ENCODE measurements at regions not wholly inside any gene's neighbourhood (a gene's known extent, or its start where the extent isn't known, plus 50 kb on each side); places are given as distances from the start of the nearest gene placed in this dataset.

GRCh38 chr2:17058772-17059402 is 393.3 kb upstream of the CYRIA start:
- Histone ChIP-seq H4K20me1 (ENCODE audit: insufficient read depth, low read depth, low read length) (no peaks in the 10 kb centered on the region), H3K4me3 (ENCODE audit: low read length) (no peak overlapping the region)

DNA sequence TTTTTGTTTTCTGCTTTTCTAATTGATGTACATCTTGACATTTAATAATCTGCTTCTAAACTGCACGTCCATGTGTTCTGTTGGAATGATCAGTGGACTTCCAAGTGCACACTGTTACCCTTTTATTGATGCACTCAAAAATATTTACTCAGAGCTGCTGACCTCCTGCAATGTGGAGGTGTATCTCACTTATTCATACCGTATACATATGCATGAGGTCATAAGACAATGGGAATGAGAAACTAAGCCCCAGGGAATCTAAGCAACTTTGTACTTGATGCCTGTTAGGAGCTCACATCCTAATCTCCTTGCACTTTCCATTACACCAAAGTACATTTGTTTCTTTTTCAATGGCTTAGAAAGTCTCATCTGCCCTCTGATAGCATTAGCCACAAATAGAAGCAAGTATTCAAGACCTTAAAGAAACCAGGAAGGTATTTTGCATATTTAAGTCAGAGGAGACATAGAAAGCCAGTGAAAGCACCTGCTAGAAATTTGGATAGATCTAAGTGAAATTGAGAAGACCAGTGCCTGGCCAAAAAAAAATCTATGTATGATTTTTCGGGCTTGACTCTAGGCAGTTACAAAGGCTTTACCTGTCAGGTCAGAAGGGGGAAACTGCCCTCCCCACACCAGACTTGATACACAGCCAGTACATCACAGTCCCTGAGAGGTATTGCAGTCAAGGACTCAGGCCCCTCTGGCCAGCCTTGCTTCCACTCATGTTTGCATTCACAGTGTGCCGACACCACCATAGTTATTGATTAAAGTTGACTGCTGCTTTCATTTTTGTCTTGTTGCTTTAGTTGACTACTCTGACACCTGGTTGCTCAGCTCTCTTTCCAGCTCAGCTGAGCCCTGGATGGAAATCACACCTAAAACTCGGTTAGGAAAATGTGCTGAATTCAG is 391.7 kb upstream of the CYRIA start:
- Histone ChIP-seq H3K79me2 (ENCODE audit: low read length) (no peaks in the 10 kb centered on the region), H3K9ac (ENCODE audit: low read length) (no peak overlapping the region), H3K9me3 (ENCODE audit: low read length) (no peaks in the 10 kb centered on the region), H3K9me2 (replicated peaks; ENCODE audit: insufficient read depth, low read length) (no peaks in the 10 kb centered on the region), H3K4me1 (ENCODE audit: low read length) (no peaks in the 10 kb centered on the region), H4K20me1 (ENCODE audit: insufficient read depth, low read depth, low read length) (no peaks in the 10 kb centered on the region), H3K4me2 (ENCODE audit: low read depth, low read length, poor library complexity, severe bottlenecking) (no peak overlapping the region), H3K4me3 (ENCODE audit: low read length) (no peak overlapping the region), H2AFZ (ENCODE audit: low read length) (no peak overlapping the region), H3K27ac (ENCODE audit: low read length) (no peak overlapping the region), H3K36me3 (ENCODE audit: insufficient read depth, low read length) (no peaks in the 10 kb centered on the region), H3K27me3 (ENCODE audit: low read length) (no peaks in the 10 kb centered on the region)
- no peak for DNase-seq

More at GRCh38 chr2:17058772-17059402, 393.3 kb upstream of the CYRIA start:
- no peak overlapping the region for H3K27ac ChIP-seq (ENCODE audit: low read length)
- H3K9me2 ChIP-seq (replicated peaks; ENCODE audit: insufficient read depth, low read length), result no peaks in the 10 kb centered on the region
- H3K4me1 ChIP-seq (ENCODE audit: low read length), result no peaks in the 10 kb centered on the region
- no peaks in the 10 kb centered on the region for H3K79me2 ChIP-seq (ENCODE audit: low read length)
- H3K27me3 ChIP-seq (ENCODE audit: low read length), result no peaks in the 10 kb centered on the region
- no peak for DNase-seq
- H3K4me2 ChIP-seq (ENCODE audit: low read depth, low read length, poor library complexity, severe bottlenecking), result no peak overlapping the region
- H3K9me3 ChIP-seq (ENCODE audit: low read length), result no peaks in the 10 kb centered on the region
- H2AFZ ChIP-seq (ENCODE audit: low read length), result no peak overlapping the region
- no peaks in the 10 kb centered on the region for H3K36me3 ChIP-seq (ENCODE audit: insufficient read depth, low read length)
- H3K9ac ChIP-seq (ENCODE audit: low read length), result no peak overlapping the region

- no peaks in the 10 kb centered on the region for H3K9me3 ChIP-seq (ENCODE audit: low read length)
- H3K79me2 ChIP-seq (ENCODE audit: low read length), result no peaks in the 10 kb centered on the region
- no peaks in the 10 kb centered on the region for H4K20me1 ChIP-seq (ENCODE audit: insufficient read depth, low read depth, low read length)
- no peak overlapping the region for H3K9ac ChIP-seq (ENCODE audit: low read length)
- H3K4me2 ChIP-seq (ENCODE audit: low read depth, low read length, poor library complexity, severe bottlenecking), result no peak overlapping the region
- no peaks in the 10 kb centered on the region for H3K36me3 ChIP-seq (ENCODE audit: insufficient read depth, low read length)
- H3K9me2 ChIP-seq (replicated peaks; ENCODE audit: insufficient read depth, low read length), result no peaks in the 10 kb centered on the region
- no peak overlapping the region for H3K4me3 ChIP-seq (ENCODE audit: low read length)
- no peak overlapping the region for H2AFZ ChIP-seq (ENCODE audit: low read length)
- no peak for DNase-seq
- no peak overlapping the region for H3K27ac ChIP-seq (ENCODE audit: low read length)
- no peaks in the 10 kb centered on the region for H3K4me1 ChIP-seq (ENCODE audit: low read length)
- no peaks in the 10 kb centered on the region for H3K27me3 ChIP-seq (ENCODE audit: low read length)
Observed at GRCh38 chr2:17056236-17056635, 390.6 kb upstream of the CYRIA start.

DNA sequence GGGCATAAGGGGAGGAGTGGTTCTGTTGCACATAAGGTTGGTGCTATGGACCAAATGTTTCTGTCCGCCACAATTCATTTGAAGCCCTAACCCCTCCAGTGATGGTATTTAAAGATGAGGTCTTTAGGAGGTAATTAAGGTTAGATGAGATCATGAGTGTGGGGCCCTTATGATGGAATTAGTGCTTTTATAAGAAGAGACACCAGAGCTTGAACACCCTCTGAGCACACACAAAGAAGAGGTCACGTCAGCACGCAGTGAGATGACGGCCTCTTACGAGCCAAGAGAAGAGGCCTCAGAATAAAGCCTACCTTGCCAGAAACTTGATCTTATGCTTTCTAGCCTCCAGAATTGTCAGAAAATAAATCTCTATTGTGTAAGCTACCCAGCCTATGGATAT is 386.4 kb upstream of the CYRIA start:
- Histone ChIP-seq H3K27ac (ENCODE audit: low read length) (no peak overlapping the region), H2AFZ (ENCODE audit: low read length) (no peak overlapping the region), H3K27me3 (ENCODE audit: low read length) (no peaks in the 10 kb centered on the region), H3K9ac (ENCODE audit: low read length) (no peak overlapping the region), H4K20me1 (ENCODE audit: insufficient read depth, low read depth, low read length) (no peaks in the 10 kb centered on the region), H3K9me3 (ENCODE audit: low read length) (no peaks in the 10 kb centered on the region), H3K79me2 (ENCODE audit: low read length) (no peaks in the 10 kb centered on the region), H3K4me1 (ENCODE audit: low read length) (no peaks in the 10 kb centered on the region), H3K4me2 (ENCODE audit: low read depth, low read length, poor library complexity, severe bottlenecking) (no peak overlapping the region), H3K36me3 (ENCODE audit: insufficient read depth, low read length) (no peaks in the 10 kb centered on the region), H3K9me2 (replicated peaks; ENCODE audit: insufficient read depth, low read length) (no peaks in the 10 kb centered on the region), H3K4me3 (ENCODE audit: low read length) (no peak overlapping the region)
- no peak for DNase-seq

DNA sequence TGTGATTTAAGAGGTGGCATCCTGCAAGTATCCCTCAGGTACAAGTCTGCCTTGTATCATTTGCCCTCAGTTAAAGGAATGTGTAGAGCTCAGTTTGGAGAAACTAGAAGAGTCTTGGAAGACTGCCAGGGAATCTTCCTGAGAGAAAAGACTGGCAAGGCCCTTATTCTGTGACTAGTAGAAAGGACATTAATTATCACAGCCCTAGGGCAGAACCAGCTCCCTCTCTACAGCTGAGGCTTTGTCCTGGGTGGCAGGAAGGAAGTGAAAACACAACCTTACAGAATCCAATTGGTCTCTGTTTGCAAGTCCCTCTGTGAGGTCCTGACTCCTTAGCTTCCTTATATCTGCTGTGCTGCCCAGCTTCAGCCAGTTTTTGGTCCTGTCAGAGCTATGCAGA is 385.9 kb upstream of the CYRIA start:
- DNase-seq, result no peak
- Histone ChIP-seq H3K79me2 (ENCODE audit: low read length) (no peaks in the 10 kb centered on the region), H3K9me3 (ENCODE audit: low read length) (no peaks in the 10 kb centered on the region), H3K9me2 (replicated peaks; ENCODE audit: insufficient read depth, low read length) (no peaks in the 10 kb centered on the region), H3K27ac (ENCODE audit: low read length) (no peak overlapping the region), H2AFZ (ENCODE audit: low read length) (no peak overlapping the region), H3K4me3 (ENCODE audit: low read length) (no peak overlapping the region), H3K9ac (ENCODE audit: low read length) (no peak overlapping the region), H4K20me1 (ENCODE audit: insufficient read depth, low read depth, low read length) (no peaks in the 10 kb centered on the region), H3K27me3 (ENCODE audit: low read length) (no peaks in the 10 kb centered on the region), H3K4me1 (ENCODE audit: low read length) (no peaks in the 10 kb centered on the region), H3K36me3 (ENCODE audit: insufficient read depth, low read length) (no peaks in the 10 kb centered on the region), H3K4me2 (ENCODE audit: low read depth, low read length, poor library complexity, severe bottlenecking) (no peak overlapping the region)

GRCh38 chr2:17043173-17043572 is 377.5 kb upstream of the CYRIA start:
- Histone ChIP-seq H3K4me2 (ENCODE audit: low read depth, low read length, poor library complexity, severe bottlenecking) (no peak overlapping the region), H3K4me3 (ENCODE audit: low read length) (no peak overlapping the region)

GRCh38 chr2:17036361-17036760 is 370.7 kb upstream of the CYRIA start:
- Histone ChIP-seq H3K4me3 (ENCODE audit: low read length) (no peak overlapping the region), H2AFZ (ENCODE audit: low read length) (no peak overlapping the region), H3K27me3 (ENCODE audit: low read length) (no peaks in the 10 kb centered on the region), H3K4me2 (ENCODE audit: low read depth, low read length, poor library complexity, severe bottlenecking) (no peak overlapping the region), H3K36me3 (ENCODE audit: insufficient read depth, low read length) (no peaks in the 10 kb centered on the region), H3K9me2 (replicated peaks; ENCODE audit: insufficient read depth, low read length) (no peaks in the 10 kb centered on the region), H4K20me1 (ENCODE audit: insufficient read depth, low read depth, low read length) (no peaks in the 10 kb centered on the region), H3K4me1 (ENCODE audit: low read length) (no peaks in the 10 kb centered on the region), H3K9ac (ENCODE audit: low read length) (no peak overlapping the region), H3K27ac (ENCODE audit: low read length) (no peak overlapping the region), H3K79me2 (ENCODE audit: low read length) (no peaks in the 10 kb centered on the region), H3K9me3 (ENCODE audit: low read length) (no peaks in the 10 kb centered on the region)
- no peak for DNase-seq

More at GRCh38 chr2:17043173-17043572, 377.5 kb upstream of the CYRIA start:
- no peak overlapping the region for H3K9ac ChIP-seq (ENCODE audit: low read length)
- no peak overlapping the region for H3K27ac ChIP-seq (ENCODE audit: low read length)
- no peaks in the 10 kb centered on the region for H3K36me3 ChIP-seq (ENCODE audit: insufficient read depth, low read length)
- no peak overlapping the region for H2AFZ ChIP-seq (ENCODE audit: low read length)
- H4K20me1 ChIP-seq (ENCODE audit: insufficient read depth, low read depth, low read length), result no peaks in the 10 kb centered on the region
- H3K9me2 ChIP-seq (replicated peaks; ENCODE audit: insufficient read depth, low read length), result no peaks in the 10 kb centered on the region
- no peaks in the 10 kb centered on the region for H3K27me3 ChIP-seq (ENCODE audit: low read length)
- no peaks in the 10 kb centered on the region for H3K9me3 ChIP-seq (ENCODE audit: low read length)
- DNase-seq, result no peak
- H3K4me1 ChIP-seq (ENCODE audit: low read length), result no peaks in the 10 kb centered on the region
- no peaks in the 10 kb centered on the region for H3K79me2 ChIP-seq (ENCODE audit: low read length)

DNA sequence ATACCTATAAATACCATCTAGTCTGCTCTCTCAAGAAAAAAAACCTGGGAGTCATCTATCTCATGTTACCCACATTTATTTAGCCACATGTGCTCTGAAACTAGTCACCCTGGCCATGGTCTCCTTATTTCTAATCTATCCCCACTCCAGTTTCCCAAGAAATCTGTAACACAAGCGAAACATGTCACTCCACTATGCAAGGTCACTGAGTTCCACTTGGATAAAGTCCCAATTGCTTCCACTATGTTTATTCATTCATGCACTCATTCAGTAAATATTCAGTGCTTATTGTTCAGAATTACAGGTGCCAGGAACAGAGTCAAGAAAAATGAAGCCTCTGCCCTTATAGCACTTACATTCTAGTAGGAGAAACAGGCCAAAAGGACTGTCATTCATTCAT is 369.4 kb upstream of the CYRIA start:
- Histone ChIP-seq H3K79me2 (ENCODE audit: low read length) (no peaks in the 10 kb centered on the region), H3K9me3 (ENCODE audit: low read length) (no peaks in the 10 kb centered on the region), H4K20me1 (ENCODE audit: insufficient read depth, low read depth, low read length) (no peaks in the 10 kb centered on the region), H3K4me3 (ENCODE audit: low read length) (no peak overlapping the region), H3K4me1 (ENCODE audit: low read length) (no peaks in the 10 kb centered on the region), H3K4me2 (ENCODE audit: low read depth, low read length, poor library complexity, severe bottlenecking) (no peak overlapping the region), H3K27me3 (ENCODE audit: low read length) (no peaks in the 10 kb centered on the region), H3K9ac (ENCODE audit: low read length) (no peak overlapping the region), H3K9me2 (replicated peaks; ENCODE audit: insufficient read depth, low read length) (no peaks in the 10 kb centered on the region), H3K36me3 (ENCODE audit: insufficient read depth, low read length) (no peaks in the 10 kb centered on the region), H3K27ac (ENCODE audit: low read length) (no peak overlapping the region), H2AFZ (ENCODE audit: low read length) (no peak overlapping the region)
- DNase-seq, result no peak
